ENCODE measurements at regions not wholly inside any gene's neighbourhood (a gene's known extent, or its start where the extent isn't known, plus 50 kb on each side); places are given as distances from the start of the nearest gene placed in this dataset.

DNA sequence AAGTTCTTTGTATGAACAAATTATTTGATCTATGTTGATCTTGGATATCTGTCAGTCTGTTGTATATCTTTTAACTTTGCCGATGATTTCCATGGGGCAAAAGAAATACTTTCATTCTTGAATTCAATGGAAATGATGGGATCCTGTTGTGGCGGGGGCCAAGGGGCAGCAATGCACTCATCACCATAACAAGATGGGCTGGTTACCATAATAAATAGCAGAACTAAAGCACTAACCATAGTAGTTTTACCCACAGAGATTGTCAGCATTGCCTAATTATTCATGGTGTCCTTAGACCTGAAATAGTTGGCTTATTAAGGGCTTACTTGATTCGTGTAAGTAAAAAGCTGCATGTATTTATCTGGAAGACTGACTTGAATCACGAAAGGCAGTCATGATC, 309.6 kb downstream of the RFC3 start:
- no peaks in the 10 kb centered on the region for H3K79me2 ChIP-seq (ENCODE audit: control insufficient read depth, insufficient read depth, low read length)
- Mint-ChIP-seq H3K9me3 (ENCODE audit: insufficient read depth) (no peaks in the 10 kb centered on the region), H3K27me3 (no peaks in the 10 kb centered on the region), H3K27ac (no peak overlapping the region), H3K4me1 (no peaks in the 10 kb centered on the region), H3K4me3 (no peak overlapping the region)
- no peak overlapping the region for H3K4me3 ChIP-seq (ENCODE audit: control extremely low read depth in 1 of 5, extremely low read depth in 1 of 5, insufficient read depth in 1 of 5, low read depth in 2 of 5, low read length in 4 of 5)
- POLR2A ChIA-PET = no interaction called here
- TF ChIP-seq EZH2 (IDR thresholded peaks at IDR 0.05; ENCODE audit: borderline replicate concordance, insufficient read depth, low read depth, low read length, poor library complexity, severe bottlenecking) (no peak), CTCF (IDR thresholded peaks at IDR 0.05) (no peak)
- CTCF ChIA-PET = no interaction called here
- H3K36me3 ChIP-seq (replicated peaks in 1 of 2; ENCODE audit: control extremely low read depth in 1 of 2, control insufficient read depth in 1 of 2, extremely low read depth in 1 of 2, insufficient read depth in 2 of 2, low read length in 1 of 2) = no peaks in the 10 kb centered on the region
- no peaks in the 10 kb centered on the region for H3K27me3 ChIP-seq (replicated peaks in 1 of 4; ENCODE audit: control extremely low read depth in 1 of 4, control insufficient read depth in 3 of 4, insufficient read depth in 4 of 4, low read length in 3 of 4)
- H4K20me1 ChIP-seq (ENCODE audit: control insufficient read depth, insufficient read depth, low read length, poor library complexity, severe bottlenecking) = no peaks in the 10 kb centered on the region
- H2AFZ ChIP-seq (ENCODE audit: insufficient read depth, low read depth, low read length, poor library complexity, severe bottlenecking) = no peak overlapping the region
- no peak overlapping the region for H3K27ac ChIP-seq (ENCODE audit: low read length in 2 of 2)
- no peaks in the 10 kb centered on the region for H3K4me1 ChIP-seq (ENCODE audit: control insufficient read depth in 2 of 2, insufficient read depth in 2 of 2, low read length in 2 of 2)
- intact Hi-C loops (cut with micrococcal nuclease) = no loop called here
- ATAC-seq (ENCODE audit: low read depth) = no peak
- H3K9ac ChIP-seq (ENCODE audit: low read length) = no peak overlapping the region
- no peak overlapping the region for H3K4me2 ChIP-seq (replicated peaks; ENCODE audit: low read depth, low read length, poor library complexity, severe bottlenecking)
- no peaks in the 10 kb centered on the region for H3K9me3 ChIP-seq (ENCODE audit: control extremely low read depth in 1 of 3, control insufficient read depth in 2 of 3, insufficient read depth in 1 of 3, low read length in 2 of 3)
- WGBS (ENCODE audit: insufficient coverage) = 83% methylated on average over 2 of the region's 4 CpGs
- no peak for DNase-seq

GRCh38 chr13:34128661-34129060, 310.7 kb downstream of the RFC3 start:
- no peaks in the 10 kb centered on the region for H3K4me1 Mint-ChIP-seq

More at GRCh38 chr13:34128661-34129060, 310.7 kb downstream of the RFC3 start:
- no peaks in the 10 kb centered on the region for H3K27me3 ChIP-seq (replicated peaks in 1 of 4; ENCODE audit: control extremely low read depth in 1 of 4, control insufficient read depth in 3 of 4, insufficient read depth in 4 of 4, low read length in 3 of 4)
- Mint-ChIP-seq H3K9me3 (ENCODE audit: insufficient read depth) (no peaks in the 10 kb centered on the region), H3K27ac (no peak overlapping the region), H3K27me3 (no peaks in the 10 kb centered on the region), H3K4me3 (no peak overlapping the region)
- no peaks in the 10 kb centered on the region for H3K36me3 ChIP-seq (replicated peaks in 1 of 2; ENCODE audit: control extremely low read depth in 1 of 2, control insufficient read depth in 1 of 2, extremely low read depth in 1 of 2, insufficient read depth in 2 of 2, low read length in 1 of 2)
- DNase-seq = no peak
- no peak overlapping the region for H3K9ac ChIP-seq (ENCODE audit: low read length)
- intact Hi-C loops (cut with micrococcal nuclease) = no loop called here
- H3K4me3 ChIP-seq (ENCODE audit: control extremely low read depth in 1 of 5, extremely low read depth in 1 of 5, insufficient read depth in 1 of 5, low read depth in 2 of 5, low read length in 4 of 5) = no peak overlapping the region
- H3K4me2 ChIP-seq (replicated peaks; ENCODE audit: low read depth, low read length, poor library complexity, severe bottlenecking) = no peak overlapping the region
- H2AFZ ChIP-seq (ENCODE audit: insufficient read depth, low read depth, low read length, poor library complexity, severe bottlenecking) = no peak overlapping the region
- H3K9me3 ChIP-seq (ENCODE audit: control extremely low read depth in 1 of 3, control insufficient read depth in 2 of 3, insufficient read depth in 1 of 3, low read length in 2 of 3) = no peaks in the 10 kb centered on the region
- no peaks in the 10 kb centered on the region for H3K4me1 ChIP-seq (ENCODE audit: control insufficient read depth in 2 of 2, insufficient read depth in 2 of 2, low read length in 2 of 2)
- POLR2A ChIA-PET = no interaction called here
- no peak for TF ChIP-seq EZH2 (IDR thresholded peaks at IDR 0.05; ENCODE audit: borderline replicate concordance, insufficient read depth, low read depth, low read length, poor library complexity, severe bottlenecking)
- TF ChIP-seq CTCF (IDR thresholded peaks at IDR 0.05) = no peak
- no peak for ATAC-seq (ENCODE audit: low read depth)
- no peaks in the 10 kb centered on the region for H3K79me2 ChIP-seq (ENCODE audit: control insufficient read depth, insufficient read depth, low read length)
- no peak overlapping the region for H3K27ac ChIP-seq (ENCODE audit: low read length in 2 of 2)
- WGBS (ENCODE audit: insufficient coverage) = no CpG with 5 or more reads among the region's 3 CpGs
- CTCF ChIA-PET = no interaction called here
- H4K20me1 ChIP-seq (ENCODE audit: control insufficient read depth, insufficient read depth, low read length, poor library complexity, severe bottlenecking) = no peaks in the 10 kb centered on the region
